Endodermal cell (in vitro differentiated cells): ENCODE measurements at regions not wholly inside any gene's neighbourhood (a gene's known extent, or its start where the extent isn't known, plus 50 kb on each side); places are given as distances from the start of the nearest gene placed in this dataset.

Experiments
- DNase-seq: peaks from one replicate; pipeline ENCODE4 v3.0.0-alpha.2; 2017
- H3K27ac ChIP-seq: 2 replicates; pipeline ENCODE4 v1.5.1; 2013; ENCODE audit warnings: mild to moderate bottlenecking, low read depth, low read length, moderate library complexity
- H3K27me3 ChIP-seq: 2 replicates; pipeline ENCODE4 v1.6.1; 2013; ENCODE audit warnings: mild to moderate bottlenecking, low read length, moderate library complexity; ENCODE audit not compliant: insufficient read depth, control insufficient read depth, poor library complexity, severe bottlenecking
- H3K36me3 ChIP-seq: 2 replicates; pipeline ENCODE4 v1.7.0; 2013; ENCODE audit warnings: mild to moderate bottlenecking, low read length, moderate library complexity; ENCODE audit not compliant: control insufficient read depth, insufficient read depth
- H3K4me1 ChIP-seq: one replicate; pipeline ENCODE4 v1.7.0; 2013; ENCODE audit warnings: low read length; ENCODE audit not compliant: control insufficient read depth, insufficient read depth
- H3K4me3 ChIP-seq: 2 replicates; pipeline ENCODE4 v1.5.1; 2013; ENCODE audit warnings: mild to moderate bottlenecking, low read length, moderate library complexity
- H3K9ac ChIP-seq: 2 replicates; pipeline ENCODE4 v1.6.1; 2013; ENCODE audit warnings: mild to moderate bottlenecking, low read length, moderate library complexity; ENCODE audit not compliant: poor library complexity, severe bottlenecking; ENCODE audit errors: extremely low read depth
- H3K9me3 ChIP-seq: 2 replicates; pipeline ENCODE4 v1.6.1; 2013; ENCODE audit warnings: mild to moderate bottlenecking, low read length, moderate library complexity; ENCODE audit not compliant: control insufficient read depth
- H3K27ac Mint-ChIP-seq: 2 replicates; pipeline ENCODE4 v1.8.0; 2020; ENCODE audit warnings: mixed read lengths
- H3K27me3 Mint-ChIP-seq: 2 replicates; pipeline ENCODE4 v1.8.0; 2021; ENCODE audit warnings: mild to moderate bottlenecking, mixed read lengths; ENCODE audit not compliant: insufficient read depth
- H3K36me3 Mint-ChIP-seq: 2 replicates; pipeline ENCODE4 v1.8.0; 2020; ENCODE audit warnings: low read depth, mixed read lengths
- H3K4me1 Mint-ChIP-seq: 2 replicates; pipeline ENCODE4 v1.8.0; 2020; ENCODE audit warnings: mixed read lengths
- H3K4me3 Mint-ChIP-seq: 2 replicates; pipeline ENCODE4 v1.8.0; 2020; ENCODE audit warnings: mild to moderate bottlenecking, moderate library complexity, mixed read lengths
- H3K9me3 Mint-ChIP-seq: 2 replicates; pipeline ENCODE4 v1.8.0; 2020; ENCODE audit warnings: mild to moderate bottlenecking, mixed read lengths
- CTCF ChIP-seq: fragments of 200-600 bp; sonication (generic); conservative IDR thresholded peaks from 2 replicates; pipeline ENCODE4 v1.5.0; 2021; ENCODE audit warnings: antibody characterized with exemption, mild to moderate bottlenecking
- WGBS, 2 experiments: methylation state at CpG; one replicate each; pipeline versions ENCODE4 v1.1.5 to v1.1.7; 2013; ENCODE audit warnings: missing lambda C conversion rate in 2 of 2, mixed read lengths in 1 of 2; ENCODE audit not compliant: insufficient coverage in 1 of 2, insufficient read length in 1 of 2; 5-methylcytosine and 5-hydroxymethylcytosine counted together

GRCh38 chr6:37104824-37105147, 65.2 kb upstream of the PIM1 start:
- Histone ChIP-seq H3K9ac (no peak overlapping the region), H3K4me1 (peaks cover 25% of the 10 kb centered on the region), H3K4me3 (no peak overlapping the region), H3K36me3 (no peaks in the 10 kb centered on the region), H3K9me3 (no peaks in the 10 kb centered on the region), H3K27ac (no peak overlapping the region), H3K27me3 (no peaks in the 10 kb centered on the region)
- WGBS, 2 experiments = 58 to 75% methylated on average over 2 of the region's 2 CpGs
- Mint-ChIP-seq H3K4me1 (peaks cover 55% of the 10 kb centered on the region), H3K27ac (no peak overlapping the region), H3K36me3 (no peaks in the 10 kb centered on the region), H3K27me3 (no peaks in the 10 kb centered on the region), H3K9me3 (no peaks in the 10 kb centered on the region), H3K4me3 (no peak overlapping the region)
- no peak for TF ChIP-seq CTCF
- DNase-seq = peak; percentile 66

GRCh38 chr6:37105148-37106050, 64.6 kb upstream of the PIM1 start:
- no peak overlapping the region for H3K27ac ChIP-seq
- Mint-ChIP-seq H3K4me1 (peaks cover 61% of the 10 kb centered on the region), H3K27ac (no peak overlapping the region), H3K27me3 (no peaks in the 10 kb centered on the region), H3K4me3 (no peak overlapping the region), H3K36me3 (no peaks in the 10 kb centered on the region), H3K9me3 (no peaks in the 10 kb centered on the region)
- H3K36me3 ChIP-seq = no peaks in the 10 kb centered on the region
- no peaks in the 10 kb centered on the region for H3K9me3 ChIP-seq
- peaks cover 29% of the 10 kb centered on the region for H3K4me1 ChIP-seq
- H3K4me3 ChIP-seq = no peak overlapping the region
- no peaks in the 10 kb centered on the region for H3K27me3 ChIP-seq
- no peak overlapping the region for H3K9ac ChIP-seq
- TF ChIP-seq CTCF = no peak
- peak; percentile 71 for DNase-seq
- WGBS, 2 experiments = 36 to 65% methylated on average over 2 to 6 of the region's 6 CpGs

- no peak overlapping the region for H3K27ac ChIP-seq
- H3K9me3 Mint-ChIP-seq = no peaks in the 10 kb centered on the region
- peaks cover 32% of the 10 kb centered on the region for H3K4me1 ChIP-seq
- no peaks in the 10 kb centered on the region for H3K36me3 Mint-ChIP-seq
- H3K27ac Mint-ChIP-seq = no peak overlapping the region
- no peak for TF ChIP-seq CTCF
- no peaks in the 10 kb centered on the region for H3K27me3 ChIP-seq
- H3K9ac ChIP-seq = no peak overlapping the region
- no peaks in the 10 kb centered on the region for H3K27me3 Mint-ChIP-seq
- DNase-seq = no peak
- H3K4me3 ChIP-seq = no peak overlapping the region
- H3K4me3 Mint-ChIP-seq = no peak overlapping the region
- H3K9me3 ChIP-seq = no peaks in the 10 kb centered on the region
- H3K36me3 ChIP-seq = no peaks in the 10 kb centered on the region
- peaks cover 66% of the 10 kb centered on the region for H3K4me1 Mint-ChIP-seq
These were observed 63.9 kb upstream of the PIM1 start for GRCh38 chr6:37106051-37106363.
